Endothelial cell of hepatic sinusoid (primary cell): ENCODE measurements at regions not wholly inside any gene's neighbourhood (a gene's known extent, or its start where the extent isn't known, plus 50 kb on each side); places are given as distances from the start of the nearest gene placed in this dataset.

Experiments
- in situ Hi-C: cut with HindIII; loops from 2 replicates; pipeline ENCODE4 v1.10.0; 2017; ENCODE audit warnings: low sequenced_read_pairs

GRCh38 chr12:127749416-127749815 is 517.6 kb upstream of the TMEM132C start:
- in situ Hi-C loops, result no loop called here

- in situ Hi-C loops, result no loop called here
Observed at GRCh38 chr12:127750076-127750840, 516.7 kb upstream of the TMEM132C start.

DNA sequence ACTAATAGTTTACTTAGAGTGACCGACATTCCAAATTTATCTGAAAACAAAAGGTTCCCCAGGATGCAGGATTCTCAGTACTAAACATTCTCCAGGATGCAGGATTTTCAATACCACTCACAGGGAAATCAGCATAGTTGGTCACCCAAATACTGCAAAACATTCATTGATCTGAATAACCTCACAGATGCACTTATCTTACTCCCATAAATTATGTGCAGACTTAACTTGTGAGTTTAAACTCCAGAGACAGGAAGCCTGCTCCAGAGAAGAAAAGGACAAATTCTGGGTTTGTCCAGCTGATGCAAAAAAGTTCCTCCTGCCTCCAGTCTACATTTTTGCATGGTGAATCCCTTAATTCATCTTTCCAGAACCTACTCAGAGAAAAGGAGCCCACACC is 514.2 kb upstream of the TMEM132C start:
- in situ Hi-C loops, result no loop called here

GRCh38 chr12:127760357-127760756 is 506.6 kb upstream of the TMEM132C start:
- in situ Hi-C loops, result no loop called here

DNA sequence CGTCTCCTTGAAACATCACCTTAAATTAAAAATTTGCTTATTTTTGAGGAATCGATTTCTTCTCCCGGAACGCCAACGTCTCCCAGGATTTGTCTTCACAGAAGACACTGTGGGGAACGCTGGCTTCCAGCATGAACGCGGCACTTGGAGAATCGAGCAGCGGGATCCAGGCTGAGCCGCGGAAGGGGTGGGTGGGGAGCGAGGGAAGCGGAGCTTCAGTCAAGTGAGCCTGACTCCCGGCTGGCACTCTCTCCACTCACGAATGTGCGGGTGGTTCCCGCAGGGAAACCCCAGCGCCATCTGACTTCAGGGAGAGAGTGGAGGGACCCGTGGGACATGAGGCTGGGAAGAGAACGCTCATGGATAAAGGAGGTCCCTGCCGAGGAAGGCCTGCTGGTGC is 506.0 kb upstream of the TMEM132C start:
- in situ Hi-C loops, result no loop called here

DNA sequence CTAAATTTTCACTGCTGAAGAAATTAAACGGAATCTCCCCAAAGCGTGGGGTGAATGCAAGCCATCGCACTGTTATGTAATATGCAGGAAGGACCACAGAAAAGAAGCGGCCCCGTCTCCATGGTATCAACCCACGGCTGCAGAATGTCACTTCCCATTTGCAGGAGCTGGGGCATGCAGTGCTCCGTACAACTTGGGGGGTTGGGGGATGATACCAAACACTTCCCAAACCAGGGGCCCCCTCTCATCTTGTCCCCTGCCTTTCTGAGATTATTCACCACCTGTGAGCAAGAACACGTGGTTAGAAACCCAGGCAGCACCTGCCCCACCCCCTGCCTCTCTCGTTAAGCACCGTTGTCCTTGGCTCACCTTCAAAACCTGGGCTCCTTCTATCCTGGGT is 505.1 kb upstream of the TMEM132C start:
- in situ Hi-C loops, result no loop called here

DNA sequence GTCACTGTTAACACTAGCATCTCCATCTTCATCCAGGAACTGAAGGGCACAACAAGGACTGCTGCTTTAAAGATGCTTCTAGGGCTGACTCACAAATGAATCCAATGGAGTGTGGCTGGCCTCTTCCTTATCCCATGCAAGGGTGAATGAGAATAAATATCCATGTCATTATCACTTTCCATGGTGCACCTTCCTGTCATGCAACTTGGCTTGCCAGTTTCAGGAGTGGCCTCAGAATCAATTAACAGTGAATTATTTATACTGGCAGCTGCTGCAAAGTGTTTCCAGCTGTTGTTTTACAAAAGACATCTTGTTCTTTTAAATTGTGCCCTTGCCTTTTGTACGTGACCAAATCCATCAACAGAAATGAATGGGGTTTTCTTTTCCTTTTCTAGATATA is 499.3 kb upstream of the TMEM132C start:
- in situ Hi-C loops, result no loop called here

DNA sequence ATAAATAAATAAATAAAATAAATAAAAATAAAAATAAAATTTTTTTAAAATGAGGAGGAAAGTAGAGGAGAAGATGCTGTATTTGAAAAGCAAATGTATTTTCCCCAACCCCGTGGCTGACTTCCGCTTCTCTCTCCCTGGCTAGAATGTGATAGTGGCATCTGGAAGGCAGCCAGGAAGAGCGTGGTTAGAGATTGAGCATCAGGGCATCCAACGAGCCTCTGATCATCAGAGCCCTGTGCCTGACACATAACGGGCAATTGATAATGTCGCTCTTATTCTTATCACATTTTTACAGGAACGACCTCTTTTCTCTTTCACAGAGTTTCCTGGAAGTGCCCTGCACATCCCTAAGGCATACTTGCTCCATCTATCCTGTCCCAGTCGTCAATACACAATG is 496.9 kb upstream of the TMEM132C start:
- in situ Hi-C loops, result no loop called here

DNA sequence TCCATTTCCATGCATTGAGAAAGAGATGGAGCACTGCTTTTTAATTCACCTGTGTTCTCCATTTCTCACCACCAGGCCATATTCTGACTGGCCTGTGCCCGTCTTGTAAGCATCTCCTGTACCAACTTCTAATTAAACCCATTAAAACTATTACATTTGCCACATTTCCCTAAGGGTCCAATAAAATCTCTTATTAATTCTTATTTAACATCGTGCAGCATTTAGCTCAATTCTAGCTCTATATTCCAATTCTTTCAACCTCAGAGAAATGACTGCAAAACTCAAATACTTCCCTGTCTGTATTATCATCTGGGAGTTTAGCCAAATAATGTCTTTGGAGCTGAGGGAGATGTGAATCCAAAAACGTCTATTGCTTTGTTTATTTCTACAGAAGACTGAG is 495.4 kb upstream of the TMEM132C start:
- in situ Hi-C loops, result no loop called here

- in situ Hi-C loops, result no loop called here
Observed at GRCh38 chr12:127773520-127773919, 493.4 kb upstream of the TMEM132C start.

- in situ Hi-C loops, result no loop called here
Observed at GRCh38 chr12:127774828-127775227, 492.1 kb upstream of the TMEM132C start.

GRCh38 chr12:127779301-127780045 is 487.5 kb upstream of the TMEM132C start:
- in situ Hi-C loops, result no loop called here

GRCh38 chr12:127780881-127781280 is 486.1 kb upstream of the TMEM132C start:
- in situ Hi-C loops, result no loop called here

DNA sequence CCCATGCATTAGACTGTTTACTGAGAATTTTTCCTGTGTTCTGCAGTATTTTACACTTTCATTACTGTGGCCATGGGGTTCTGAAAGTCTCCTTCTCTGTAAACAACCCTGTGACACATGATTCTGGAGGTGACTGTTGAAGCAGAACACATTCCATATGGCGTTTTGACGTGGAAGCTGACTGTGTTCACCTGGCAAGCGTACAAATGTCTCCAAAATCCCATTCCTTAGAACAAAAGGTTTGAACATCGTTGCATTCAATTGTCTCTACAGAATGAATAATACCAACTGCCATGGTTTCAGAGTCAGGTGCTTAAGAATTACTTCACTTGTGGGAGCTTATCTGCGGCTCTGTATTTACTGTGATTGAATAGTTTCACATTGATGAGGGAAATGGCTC is 485.6 kb upstream of the TMEM132C start:
- in situ Hi-C loops, result no loop called here

DNA sequence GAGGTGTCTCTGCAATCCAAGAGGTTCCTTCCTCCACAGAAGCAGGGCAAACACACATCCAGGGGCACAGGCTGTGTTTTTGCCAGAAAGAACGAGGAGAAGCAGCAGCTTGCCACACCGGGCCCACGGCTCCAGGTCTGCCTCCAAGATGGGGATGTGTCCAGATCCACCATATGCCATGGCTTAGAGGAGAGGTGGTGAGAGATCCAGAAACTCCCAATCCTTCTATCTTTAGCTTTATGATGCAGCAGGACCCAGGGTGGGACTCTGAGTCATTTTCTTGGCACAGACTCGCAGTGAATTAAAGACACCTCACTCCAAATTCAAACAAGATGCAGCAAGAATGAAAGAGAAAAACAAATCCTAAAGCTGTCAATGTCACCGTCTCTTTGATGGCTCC is 481.4 kb upstream of the TMEM132C start:
- in situ Hi-C loops, result no loop called here

GRCh38 chr12:127785986-127786590 is 480.9 kb upstream of the TMEM132C start:
- in situ Hi-C loops, result no loop called here

DNA sequence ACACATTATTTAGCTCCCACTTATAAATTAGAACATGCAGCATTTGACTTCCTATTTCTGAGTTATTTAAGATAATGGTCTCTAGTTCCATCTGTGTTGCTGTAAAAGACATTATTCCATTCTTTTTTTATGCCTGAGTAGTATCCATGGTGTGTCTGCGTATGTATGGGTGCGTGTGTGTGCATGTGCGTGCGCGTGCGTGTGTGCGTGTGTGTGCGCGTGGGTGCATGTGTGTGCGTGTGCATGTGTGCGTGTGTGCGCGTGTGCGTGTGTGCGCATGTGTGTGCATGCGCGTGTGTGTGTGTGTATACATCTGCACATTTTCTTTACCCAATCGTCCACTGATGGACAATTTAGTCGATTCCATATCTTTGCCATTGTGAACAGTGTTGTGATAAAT is 479.4 kb upstream of the TMEM132C start:
- in situ Hi-C loops, result no loop called here

GRCh38 chr12:127790376-127790775 is 476.6 kb upstream of the TMEM132C start:
- in situ Hi-C loops, result no loop called here

GRCh38 chr12:127791217-127791616 is 475.8 kb upstream of the TMEM132C start:
- in situ Hi-C loops, result no loop called here

DNA sequence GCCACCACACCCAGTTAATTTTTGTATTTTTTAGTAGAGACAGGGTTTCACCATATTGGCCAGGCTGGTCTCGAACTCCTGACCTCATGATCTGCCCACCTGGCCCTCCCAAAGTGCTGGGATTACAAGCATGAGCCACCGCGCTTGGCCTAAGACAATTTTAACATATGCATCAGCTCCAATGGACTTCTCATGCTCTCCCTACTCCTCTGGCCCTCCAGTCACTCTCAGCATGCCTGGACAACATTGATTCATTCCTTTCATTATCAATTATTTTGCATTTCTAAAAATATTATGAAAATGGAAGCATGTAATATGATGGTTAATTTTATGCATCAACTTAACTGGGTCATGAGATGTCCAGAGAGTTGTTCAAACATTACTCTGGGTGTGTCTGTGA is 469.1 kb upstream of the TMEM132C start:
- in situ Hi-C loops, result no loop called here

GRCh38 chr12:127802271-127802670 is 464.7 kb upstream of the TMEM132C start:
- in situ Hi-C loops, result no loop called here

DNA sequence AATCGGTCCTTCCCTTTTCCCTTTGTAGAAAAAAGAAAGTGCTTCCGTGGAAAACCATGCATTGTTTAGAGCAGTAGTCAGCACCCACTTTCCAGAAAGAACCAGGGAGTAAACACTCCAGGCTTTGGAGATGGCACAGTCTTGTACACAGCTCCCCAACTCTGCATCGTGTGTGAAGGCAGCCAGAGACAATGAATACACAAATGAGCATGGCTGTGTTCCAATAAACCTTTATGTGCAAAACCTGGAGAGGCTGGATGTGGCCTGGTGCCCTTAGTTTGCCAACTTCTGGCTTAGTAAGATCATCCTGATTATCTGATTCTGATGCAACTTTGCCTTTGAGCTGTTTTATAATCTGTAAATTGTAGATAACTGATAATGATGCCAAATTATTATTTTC is 463.4 kb upstream of the TMEM132C start:
- in situ Hi-C loops, result no loop called here
